ENCODE measurements at regions not wholly inside any gene's neighbourhood (a gene's known extent, or its start where the extent isn't known, plus 50 kb on each side); places are given as distances from the start of the nearest gene placed in this dataset.
"Not testable (repeated sequence)": the region's sequence is repeated elsewhere in the genome, so short reads cannot be mapped to it uniquely, and the experiment has no call there.

DNA sequence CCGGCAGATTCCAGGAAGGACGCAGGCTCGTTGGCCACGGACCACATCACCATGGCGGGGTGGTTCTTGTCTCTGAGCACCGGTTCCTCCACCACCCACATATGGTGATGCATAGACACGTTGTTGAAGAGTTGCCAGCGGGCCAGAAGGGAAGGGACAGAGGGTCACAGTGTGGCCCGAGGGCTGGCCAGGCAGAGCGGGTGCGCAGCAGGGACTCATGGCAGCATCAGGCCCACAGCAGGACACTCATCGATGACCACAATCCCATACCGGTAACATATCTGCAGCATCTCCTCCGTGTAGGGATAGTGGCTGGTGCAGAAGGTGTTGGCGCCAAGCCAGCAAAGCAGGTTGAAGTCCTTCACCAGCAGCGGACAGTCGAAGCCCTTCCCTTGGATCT is 469.2 kb upstream of the FAM174A start:
- not testable (repeated sequence) for DNase-seq (ENCODE audit: low read depth in 2 of 2, low spot score in 1 of 2)

DNA sequence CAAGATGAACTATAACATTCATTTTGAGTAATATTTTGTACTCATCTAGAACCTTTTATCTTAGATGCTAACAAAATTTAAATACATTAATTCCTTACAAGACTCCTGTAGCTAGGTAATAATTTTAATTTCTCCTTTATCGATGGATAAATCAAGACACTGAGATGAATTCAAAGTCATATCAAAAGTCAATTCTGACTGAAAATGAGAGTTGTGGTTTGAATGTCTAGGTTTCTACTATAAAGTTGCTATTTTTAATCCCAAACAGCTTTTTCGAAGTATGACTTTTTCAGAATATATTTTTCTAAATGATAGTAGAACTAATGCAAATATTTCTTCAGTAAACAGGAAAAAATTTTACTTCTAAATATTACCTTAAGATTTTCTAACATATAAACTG is 491.7 kb upstream of the FAM174A start:
- no peak for DNase-seq (ENCODE audit: low read depth in 2 of 2, low spot score in 1 of 2)

DNA sequence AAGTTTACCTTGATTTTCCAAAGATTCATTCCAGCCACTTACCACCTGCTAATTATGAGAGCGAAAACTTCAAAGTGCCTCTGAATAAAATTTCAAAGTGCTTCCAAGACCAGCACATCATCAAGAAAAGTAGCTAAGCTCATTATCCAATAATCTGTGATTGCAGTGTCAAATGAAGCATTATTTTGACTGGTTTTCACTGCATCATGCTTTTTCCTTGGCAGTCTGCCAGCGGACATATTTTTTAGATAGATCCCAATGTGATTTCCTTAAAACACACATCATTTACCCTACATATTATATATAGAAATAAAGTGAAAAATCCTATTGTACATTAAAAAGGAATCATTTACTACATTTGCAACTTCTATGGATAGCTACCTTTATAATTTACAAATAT is 508.6 kb upstream of the FAM174A start:
- no peak for DNase-seq (ENCODE audit: low read depth in 2 of 2, low spot score in 1 of 2)

DNA sequence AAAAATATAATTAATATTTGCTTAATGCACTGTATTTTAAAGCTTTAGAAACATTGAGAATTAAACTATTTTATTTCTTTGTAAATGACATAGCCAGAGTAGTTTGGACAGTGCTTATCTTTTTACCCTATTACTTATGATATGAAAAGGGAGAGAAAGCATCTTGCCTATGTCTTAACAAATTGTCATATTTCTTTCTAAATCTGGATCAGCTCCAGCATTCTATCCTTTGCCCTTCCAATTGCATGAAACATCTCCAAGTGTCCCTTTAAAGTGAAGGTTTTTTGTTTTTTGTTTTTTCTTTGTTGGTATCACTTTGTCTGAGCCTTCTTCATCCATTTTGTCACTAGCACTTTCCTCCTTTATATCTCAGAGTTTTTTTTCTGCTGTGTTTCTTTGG is 511.6 kb upstream of the FAM174A start:
- DNase-seq (ENCODE audit: low read depth in 2 of 2, low spot score in 1 of 2) = no peak

DNA sequence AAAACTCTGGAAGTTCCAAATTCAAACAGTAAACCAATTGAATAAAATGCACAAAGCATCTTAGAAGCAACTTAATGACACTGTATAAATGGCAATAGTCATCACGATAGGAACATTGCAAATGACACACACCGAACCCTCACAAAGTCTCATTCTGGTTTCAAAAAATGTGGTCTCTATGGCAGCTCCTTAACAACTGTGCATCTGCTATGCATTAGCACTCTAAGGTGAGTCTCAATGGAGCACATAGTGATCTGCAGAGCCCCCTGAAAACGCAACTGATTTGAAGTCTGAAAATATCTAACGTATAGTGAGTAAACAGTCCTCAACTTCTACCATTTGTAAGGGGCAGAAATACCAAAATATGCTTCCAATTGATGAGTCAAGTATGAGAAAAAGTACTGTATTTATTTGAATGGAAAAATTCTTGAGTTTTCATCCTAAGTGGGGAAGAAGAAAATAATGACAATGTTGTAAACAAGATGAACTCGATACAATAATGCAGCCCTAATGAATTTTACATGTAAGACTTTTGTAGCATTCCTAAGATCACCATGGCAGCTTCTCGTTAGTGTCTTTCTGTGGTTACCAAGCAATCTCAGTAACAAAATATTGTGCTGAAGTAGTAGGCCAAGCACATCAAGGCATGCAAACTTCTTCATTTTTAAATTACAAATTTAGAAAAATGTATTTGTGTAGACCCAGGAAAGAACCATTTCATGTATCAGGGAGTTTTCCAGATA is 517.5 kb upstream of the FAM174A start:
- no peak for DNase-seq (ENCODE audit: low read depth in 2 of 2, low spot score in 1 of 2)

DNA sequence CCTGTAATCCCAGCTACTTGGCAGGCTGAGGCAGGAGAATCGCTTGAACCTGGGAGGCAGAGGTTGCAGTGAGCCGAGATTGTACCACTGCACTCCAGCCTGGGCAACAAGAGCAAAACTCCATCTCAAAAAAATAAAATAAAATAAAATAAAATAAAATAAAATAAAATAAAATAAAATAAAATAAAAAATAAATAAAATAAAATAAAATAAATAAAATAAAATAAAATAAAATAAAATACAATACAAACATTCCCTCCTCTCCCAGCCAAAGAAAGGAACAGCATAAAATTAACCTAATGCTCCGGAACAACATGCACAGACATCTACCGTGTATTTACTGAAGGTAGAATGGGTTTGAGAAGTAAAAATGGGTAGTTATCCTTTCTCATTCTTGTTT is 521.9 kb upstream of the FAM174A start:
- DNase-seq (ENCODE audit: low read depth in 2 of 2, low spot score in 1 of 2) = not testable (repeated sequence)

DNA sequence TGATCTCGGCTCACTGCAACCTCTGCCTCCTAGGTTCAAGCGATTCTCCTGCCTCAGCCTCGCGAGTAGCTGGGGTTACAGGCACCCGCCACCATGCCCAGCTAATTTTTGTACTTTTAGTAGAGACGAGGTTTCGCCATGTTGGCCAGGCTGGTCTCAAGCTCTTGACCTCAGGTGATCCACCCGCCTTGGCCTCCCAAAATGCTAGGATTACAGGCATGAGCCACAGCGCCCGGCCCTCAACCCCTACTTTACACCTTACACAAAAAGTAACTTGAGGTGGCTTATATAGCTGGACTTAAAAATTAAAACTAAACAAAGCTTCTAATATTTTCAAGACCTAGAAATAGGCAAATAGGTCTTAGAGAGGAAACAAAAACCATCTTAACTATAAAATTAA is 524.0 kb upstream of the FAM174A start:
- DNase-seq (ENCODE audit: low read depth in 2 of 2, low spot score in 1 of 2) = not testable (repeated sequence)

DNA sequence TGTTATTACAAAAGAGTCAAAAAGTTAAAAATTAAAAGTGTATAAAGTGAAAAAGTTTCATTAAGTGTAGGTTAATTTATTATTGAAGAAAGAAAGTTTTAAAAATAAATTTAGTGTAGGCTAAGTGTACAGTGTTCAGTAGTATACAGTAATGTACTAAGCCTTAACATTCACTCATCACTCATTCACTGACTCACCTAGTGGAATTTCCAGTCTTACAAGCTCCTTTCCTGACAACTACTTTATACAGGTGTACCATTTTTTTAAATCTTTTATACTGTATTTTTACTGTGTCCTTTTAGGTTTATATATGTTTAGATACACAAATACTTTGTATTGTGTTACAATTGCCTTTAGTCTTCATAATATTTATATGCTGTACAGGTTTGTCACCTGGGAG is 530.2 kb upstream of the FAM174A start:
- no peak for DNase-seq (ENCODE audit: low read depth in 2 of 2, low spot score in 1 of 2)

DNA sequence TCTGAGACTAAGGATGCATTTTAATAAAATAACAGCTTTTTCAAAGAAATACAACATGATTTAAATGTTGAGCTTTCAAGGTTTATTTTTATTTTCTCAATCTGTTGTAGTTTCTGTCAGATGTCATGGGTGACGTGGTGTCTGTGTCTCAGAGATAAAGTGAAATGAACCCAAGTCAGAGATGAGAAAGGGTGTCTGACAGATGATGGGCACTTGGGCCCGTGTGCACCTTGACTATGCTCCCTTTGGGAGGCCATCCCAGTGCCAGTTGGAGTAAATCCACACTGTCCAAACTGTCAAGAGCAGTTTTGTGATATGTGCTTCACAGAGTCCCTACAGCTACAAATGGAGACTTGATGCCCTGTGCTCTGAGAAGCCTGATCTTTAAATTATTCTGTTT is 536.9 kb upstream of the FAM174A start:
- no peak for DNase-seq (ENCODE audit: low read depth in 2 of 2, low spot score in 1 of 2)

DNA sequence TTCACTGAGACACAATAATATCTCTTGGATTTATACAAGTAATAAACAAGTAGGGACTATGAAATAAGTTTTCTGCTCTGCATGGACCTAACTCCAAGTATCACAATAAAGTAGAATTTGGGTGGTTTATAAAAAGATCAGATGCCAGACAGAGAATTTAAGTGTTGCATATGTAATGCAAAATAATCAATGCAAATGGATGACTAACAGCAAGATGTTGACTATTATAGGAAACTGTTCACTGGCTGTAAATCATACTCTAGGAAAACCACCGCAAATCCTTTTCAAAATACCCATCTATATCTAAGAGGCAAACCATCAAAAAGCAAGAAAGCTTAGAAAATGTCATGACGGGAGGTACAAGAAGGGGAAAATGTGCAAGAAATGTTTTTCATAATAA is 539.8 kb upstream of the FAM174A start:
- no peak for DNase-seq (ENCODE audit: low read depth in 2 of 2, low spot score in 1 of 2)

DNA sequence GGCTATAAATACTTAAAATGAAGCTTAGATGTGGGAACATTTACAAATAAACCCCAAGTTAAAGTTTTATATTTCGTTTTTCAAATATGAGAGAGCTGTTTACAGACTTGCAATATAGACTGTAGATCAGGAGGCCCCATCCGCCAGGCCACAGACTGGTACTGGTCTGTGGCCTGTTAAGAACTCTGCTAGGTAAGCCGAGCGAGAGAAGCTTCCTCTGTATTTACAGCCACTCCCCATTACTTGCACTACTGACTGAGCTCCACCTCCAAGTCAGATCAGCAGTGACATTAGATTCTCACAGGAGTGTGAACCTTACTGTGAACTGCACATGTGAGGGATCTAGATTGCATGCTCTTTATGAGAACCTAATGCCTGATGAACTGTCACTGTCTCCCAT is 561.4 kb upstream of the FAM174A start:
- DNase-seq (ENCODE audit: low read depth in 2 of 2, low spot score in 1 of 2) = no peak

DNA sequence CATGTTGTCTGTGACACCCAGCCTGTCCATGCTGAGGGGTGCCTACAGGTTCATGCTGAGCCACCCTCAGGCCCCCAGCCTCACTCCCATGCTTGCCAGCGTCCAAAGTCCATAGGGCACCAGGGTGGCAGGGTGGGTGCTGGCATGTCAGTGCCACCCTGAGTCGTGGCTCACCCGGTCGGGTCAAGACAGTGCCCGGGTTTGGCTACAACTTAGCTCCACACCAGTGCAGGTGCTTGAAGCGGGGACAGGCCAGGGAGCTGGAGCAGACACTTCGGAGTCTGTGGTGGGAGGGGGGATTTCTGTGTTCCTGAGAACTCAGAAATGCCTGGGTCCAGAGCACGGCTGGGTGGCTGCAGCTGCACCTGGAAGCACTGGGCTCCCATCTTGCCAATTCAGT is 579.2 kb upstream of the FAM174A start:
- no peak for DNase-seq (ENCODE audit: low read depth in 2 of 2, low spot score in 1 of 2)

DNA sequence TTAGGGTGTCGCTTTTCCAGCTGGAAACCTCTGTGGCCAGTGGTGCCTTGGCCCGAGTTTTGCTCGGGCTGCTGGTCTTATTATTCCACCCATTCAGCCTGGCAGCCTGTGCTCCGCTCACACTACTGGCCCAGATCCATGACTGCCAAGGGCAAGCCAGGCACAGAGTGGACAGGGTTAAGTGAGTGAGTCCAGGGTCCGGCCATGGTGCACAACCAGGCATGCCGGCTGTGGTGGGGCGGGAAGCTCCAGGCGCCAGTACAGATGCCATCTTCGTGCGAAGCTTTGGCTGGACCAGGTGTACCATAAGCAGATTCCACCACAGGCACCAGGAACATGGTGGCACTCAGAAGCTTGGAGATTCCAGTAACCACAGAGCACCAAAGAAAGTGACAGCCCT is 580.2 kb upstream of the FAM174A start:
- no peak for DNase-seq (ENCODE audit: low read depth in 2 of 2, low spot score in 1 of 2)

DNA sequence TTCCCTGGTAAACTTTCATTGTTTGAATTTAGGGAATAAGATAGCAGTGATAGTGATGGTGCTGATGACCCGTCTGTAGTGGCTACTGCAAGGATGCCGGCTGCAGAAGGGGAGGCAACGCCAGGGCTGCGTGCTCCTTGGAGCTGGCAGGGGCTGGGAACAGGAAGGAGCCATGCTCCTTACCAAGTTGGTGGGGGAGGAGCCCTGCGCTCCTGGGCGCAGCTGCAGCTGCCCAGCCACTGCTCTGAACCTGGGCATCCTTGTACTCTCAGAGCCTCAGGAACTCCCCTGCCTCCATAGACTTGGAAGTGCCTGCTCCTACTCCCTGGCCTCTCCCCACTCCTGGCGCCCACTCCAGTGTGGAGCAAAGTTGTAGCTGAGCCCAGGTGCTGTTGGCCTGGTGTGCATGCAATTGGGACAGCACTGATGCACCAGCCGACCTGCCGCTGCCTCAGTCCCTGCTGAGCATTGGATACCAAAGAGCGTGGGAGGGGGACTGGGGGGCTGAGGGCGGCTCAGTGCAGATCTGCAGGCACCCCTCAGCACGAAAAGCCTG is 585.1 kb upstream of the FAM174A start:
- no peak for DNase-seq (ENCODE audit: low read depth in 2 of 2, low spot score in 1 of 2)

DNA sequence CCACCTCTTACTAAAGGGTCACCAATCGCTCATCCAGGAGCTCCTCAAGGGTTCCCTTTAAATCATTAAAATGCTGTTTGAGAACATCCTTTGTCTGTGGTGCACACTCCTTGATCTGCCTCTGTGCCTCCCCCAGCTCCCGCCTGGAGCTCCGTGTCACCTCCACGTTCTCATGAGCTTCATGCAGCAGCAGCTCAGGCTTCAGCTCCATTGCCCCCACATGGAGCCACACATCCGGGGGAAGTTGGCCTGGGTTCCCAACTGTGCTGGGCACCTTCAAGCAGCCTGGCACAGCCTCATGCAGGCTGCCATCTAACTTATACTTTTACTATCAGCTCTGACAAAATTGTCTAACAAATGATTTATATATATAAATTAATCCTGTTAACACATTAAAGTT is 585.8 kb upstream of the FAM174A start:
- DNase-seq (ENCODE audit: low read depth in 2 of 2, low spot score in 1 of 2) = no peak

DNA sequence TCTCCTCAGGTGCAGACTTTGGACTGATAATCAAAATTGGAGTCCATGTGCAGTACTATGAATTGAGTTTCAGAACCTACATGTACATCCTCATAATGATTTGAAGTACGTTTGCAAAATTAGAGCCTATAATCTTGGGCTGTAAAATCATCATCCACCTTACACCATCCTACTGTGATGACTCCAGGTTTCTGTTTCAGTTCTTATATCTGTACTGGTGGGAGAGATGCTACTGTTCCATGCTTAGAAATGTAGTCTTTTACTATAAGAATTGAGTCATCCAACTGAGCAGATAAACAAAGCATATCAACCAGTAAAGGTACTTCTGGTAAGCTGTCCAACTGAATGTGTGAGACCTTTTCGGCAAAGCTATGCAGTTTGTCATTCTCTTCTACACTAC is 586.3 kb upstream of the FAM174A start:
- DNase-seq (ENCODE audit: low read depth in 2 of 2, low spot score in 1 of 2) = no peak

DNA sequence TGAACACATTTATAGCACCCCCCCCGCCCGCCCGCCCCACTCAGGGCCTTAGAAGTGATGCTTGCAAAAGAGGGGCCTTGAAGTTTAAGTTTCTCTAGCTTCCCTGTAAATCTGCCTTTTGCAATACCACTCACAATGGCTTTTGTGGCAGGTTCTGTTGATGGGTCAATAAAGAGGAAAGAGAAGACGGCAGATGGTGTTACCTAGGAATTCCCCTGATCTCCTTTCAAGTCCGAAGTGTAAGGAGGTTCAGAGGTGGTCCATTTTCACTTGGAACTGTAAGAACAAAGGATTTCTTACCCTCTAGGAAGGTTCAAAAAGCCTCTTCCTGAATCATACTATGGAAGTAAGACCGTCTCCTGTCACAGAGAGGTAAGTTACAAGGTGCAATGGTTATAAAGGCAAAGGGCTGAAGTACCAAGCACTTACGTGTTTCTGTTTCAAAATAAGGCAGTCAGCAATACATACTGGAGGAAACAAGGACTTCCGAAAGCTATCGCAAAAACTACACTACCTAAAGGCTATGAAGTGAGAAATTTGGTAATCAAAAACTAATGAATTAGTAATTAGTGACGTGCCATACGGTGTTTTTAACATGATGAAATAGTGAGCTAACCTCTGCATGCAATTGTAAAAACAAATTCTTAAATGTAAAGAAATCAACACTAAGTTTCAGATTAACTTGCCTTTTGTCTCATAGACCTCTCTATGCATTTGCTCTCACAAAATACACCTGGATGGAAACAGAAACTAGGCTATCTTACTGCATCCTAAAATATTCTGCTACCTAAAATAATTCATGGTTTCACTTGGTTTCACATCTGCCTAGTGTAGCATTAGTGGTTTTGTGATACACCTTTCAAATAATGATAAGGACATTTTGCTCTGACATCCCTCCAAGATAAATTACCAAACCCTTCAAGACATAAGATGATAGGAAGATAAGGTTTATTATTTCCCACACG is 589.4 kb upstream of the FAM174A start:
- DNase-seq (ENCODE audit: low read depth in 2 of 2, low spot score in 1 of 2) = no peak

DNA sequence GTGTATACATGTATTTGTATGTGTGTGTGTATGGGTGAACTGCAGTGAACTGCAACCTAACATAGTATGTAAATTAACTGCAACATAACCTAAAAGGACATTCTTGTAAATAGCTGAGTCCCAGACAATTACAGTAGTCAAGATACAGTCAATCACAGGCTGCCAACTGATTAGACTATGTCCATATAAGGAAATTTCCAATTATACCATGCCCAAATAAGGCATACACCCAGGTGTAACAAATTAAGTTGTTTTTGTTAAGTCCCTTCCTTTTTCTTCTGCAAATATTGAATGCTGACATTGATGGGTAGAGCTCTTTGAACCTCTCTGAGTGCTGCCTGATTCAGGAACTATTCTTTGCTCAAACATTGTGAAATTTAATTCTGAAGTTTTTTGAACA is 594.6 kb upstream of the FAM174A start:
- DNase-seq (ENCODE audit: low read depth in 2 of 2, low spot score in 1 of 2) = no peak

DNA sequence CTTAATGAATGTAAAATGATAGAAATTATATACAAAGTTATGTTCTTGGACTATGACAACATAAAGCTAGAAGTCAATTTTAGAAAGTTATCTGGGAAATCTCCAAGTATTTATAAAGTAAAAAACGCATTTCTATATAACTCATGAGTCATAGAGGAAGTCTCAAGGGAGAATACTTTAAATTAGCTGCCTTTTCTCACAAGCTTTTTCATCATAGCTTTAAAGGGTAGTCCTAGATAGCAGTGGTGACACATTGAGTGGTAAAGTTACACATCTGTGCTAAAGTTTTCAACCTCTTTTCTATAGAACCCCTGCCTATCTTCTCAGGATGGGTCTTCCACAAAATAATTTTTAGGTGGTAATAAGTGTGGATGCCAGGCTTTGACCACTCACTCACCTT is 598.3 kb upstream of the FAM174A start:
- DNase-seq (ENCODE audit: low read depth in 2 of 2, low spot score in 1 of 2) = no peak

DNA sequence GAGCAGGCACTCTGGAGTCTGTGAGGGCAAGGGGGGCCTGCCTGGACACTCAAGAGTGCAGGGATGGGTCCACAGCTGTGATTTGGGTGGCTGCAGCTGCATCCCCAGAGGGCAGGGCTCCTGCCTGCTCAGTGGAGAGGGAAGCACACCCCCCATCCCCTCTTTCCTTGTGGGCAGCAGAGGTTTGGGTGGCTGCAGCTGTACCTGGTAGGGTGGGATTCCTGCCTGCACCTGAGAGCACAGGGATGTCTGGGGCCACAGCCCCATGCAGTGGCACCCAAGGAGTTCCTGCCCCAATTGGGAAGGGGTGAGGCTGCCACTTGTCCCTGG is 605.4 kb upstream of the FAM174A start:
- DNase-seq (ENCODE audit: low read depth in 2 of 2, low spot score in 1 of 2) = no peak

DNA sequence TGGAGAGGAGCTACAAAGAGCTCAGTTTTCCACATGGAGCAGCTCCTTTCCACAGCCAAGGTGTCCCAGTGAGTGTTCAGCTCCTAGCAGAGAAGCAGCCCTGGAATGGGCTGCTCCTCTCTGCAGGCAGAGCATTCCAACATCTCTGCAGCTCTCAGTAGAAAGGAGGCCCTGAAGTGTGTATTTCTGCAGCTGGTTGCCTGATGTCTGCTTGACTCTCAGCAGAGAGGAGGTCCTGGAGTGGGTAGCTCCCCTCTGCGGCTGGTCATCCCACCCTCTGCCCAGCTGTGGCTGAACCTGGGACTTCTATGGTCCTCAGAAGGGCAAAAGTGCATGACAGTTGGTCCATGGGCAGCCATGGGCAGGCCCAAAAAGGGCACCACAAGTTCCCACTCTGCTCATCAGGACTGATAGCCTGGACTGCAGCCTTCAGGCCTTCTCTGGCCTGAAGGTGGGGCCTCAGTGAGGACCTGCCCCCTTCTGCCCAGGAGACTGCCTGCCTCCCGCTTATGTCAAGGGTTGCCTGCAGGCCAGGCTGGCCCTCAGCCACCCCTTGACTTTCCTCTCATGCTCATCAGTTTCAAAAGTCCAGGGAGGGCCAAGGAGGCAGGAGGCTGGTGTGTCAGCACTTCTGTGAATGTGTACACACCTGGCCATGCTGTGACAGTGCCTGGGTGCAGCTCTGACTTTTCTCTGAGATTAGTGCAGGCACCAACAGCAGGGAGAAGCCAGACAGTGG is 605.9 kb upstream of the FAM174A start:
- no peak for DNase-seq (ENCODE audit: low read depth in 2 of 2, low spot score in 1 of 2)

DNA sequence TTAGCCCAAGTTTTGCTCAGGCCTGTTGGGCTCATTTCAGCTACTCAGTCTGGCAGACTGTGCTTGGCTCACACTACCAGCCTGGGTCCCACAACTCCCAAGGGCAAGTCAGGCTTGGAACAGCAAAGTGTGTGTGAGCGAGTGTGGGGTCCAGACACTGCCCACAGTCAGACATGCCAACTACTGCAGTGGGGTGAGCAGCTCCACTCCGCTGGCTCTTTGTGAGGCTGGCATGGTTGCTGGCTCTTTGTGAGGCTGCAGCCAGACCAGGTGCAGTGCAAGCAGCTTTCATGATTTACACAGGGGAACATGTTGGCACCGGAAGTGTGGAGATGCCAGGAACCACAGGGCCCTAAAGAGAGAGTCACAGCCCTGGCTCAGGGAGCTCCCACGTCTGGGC is 606.7 kb upstream of the FAM174A start:
- DNase-seq (ENCODE audit: low read depth in 2 of 2, low spot score in 1 of 2) = no peak

Measured in stimulated activated CD8-positive, alpha-beta memory T cell treated with anti-CD3 and anti-CD28 coated beads, Interleukin-4, amount 100 ng/mL, for 4 hours (primary cell).